GM19324 (cell line): ENCODE measurements at regions not wholly inside any gene's neighbourhood (a gene's known extent, or its start where the extent isn't known, plus 50 kb on each side); places are given as distances from the start of the nearest gene placed in this dataset.
"Not testable (repeated sequence)": the region's sequence is repeated elsewhere in the genome, so short reads cannot be mapped to it uniquely, and the experiment has no call there.

Experiments used
- ATAC-seq: cut with Tn5 transposase; IDR thresholded peaks from one replicate; pipeline ENCODE4 v1.9.1; 2021; ENCODE audit warnings: mild to moderate bottlenecking, moderate library complexity; ENCODE audit not compliant: unreplicated experiment, low FRiP score

DNA sequence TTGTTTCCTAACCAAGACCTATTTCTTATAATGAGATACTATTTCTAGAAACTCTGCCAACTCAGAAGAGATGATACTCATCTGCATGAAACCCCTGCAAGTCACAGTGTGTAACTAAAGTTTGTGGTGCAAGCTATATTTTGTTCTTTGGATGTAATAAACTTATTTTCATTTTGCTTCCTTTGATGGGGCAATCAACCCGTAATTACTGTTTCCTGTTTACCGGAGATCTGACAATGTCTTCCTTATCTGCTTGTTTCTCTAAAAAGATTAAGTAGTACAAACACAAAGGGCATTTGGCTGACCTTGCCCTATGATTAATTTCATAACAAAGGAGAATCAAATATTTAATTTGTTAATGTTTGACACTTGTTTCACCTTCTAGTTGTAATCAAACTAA lies 846.6 kb upstream of the ANO3 start:
- no peak for ATAC-seq

DNA sequence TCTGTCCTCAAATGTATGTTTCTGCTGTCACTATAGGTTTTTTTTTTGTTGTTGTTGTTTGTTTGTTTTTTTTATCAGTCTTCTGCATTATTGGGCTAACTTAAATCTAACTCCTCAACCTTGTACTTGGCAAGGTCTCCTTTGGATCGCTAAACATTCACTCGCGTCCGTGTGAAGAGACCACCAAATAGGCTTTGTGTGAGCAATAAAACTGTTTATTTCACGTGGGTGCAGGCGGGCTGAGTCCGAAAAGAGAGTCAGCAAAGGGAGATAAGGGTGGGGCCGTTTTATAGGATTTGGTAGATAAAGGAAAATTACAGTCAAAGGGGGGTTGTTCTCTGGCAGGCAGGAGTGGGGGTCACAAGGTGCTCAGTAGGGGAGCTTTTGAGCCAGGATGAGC lies 845.6 kb upstream of the ANO3 start:
- not testable (repeated sequence) for ATAC-seq

DNA sequence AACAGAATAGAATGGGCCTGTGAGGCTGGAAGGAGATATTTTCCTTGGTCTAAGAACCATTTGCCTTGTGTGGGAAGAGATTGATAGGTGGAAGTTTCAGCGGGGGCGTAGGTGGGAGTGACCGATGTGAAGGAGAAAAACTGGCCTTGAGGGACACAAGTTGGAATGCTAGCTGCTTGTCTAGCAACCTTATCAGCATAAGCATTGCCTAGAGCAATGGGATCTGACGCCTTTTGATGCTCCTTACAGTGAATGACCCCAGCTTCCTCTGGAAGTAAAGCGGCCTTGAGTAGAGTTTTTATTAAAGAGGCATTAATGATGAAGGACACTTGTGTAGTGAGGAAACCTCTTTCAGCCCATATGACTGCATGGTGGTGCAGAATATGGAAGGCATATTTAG lies 843.8 kb upstream of the ANO3 start:
- not testable (repeated sequence) for ATAC-seq

DNA sequence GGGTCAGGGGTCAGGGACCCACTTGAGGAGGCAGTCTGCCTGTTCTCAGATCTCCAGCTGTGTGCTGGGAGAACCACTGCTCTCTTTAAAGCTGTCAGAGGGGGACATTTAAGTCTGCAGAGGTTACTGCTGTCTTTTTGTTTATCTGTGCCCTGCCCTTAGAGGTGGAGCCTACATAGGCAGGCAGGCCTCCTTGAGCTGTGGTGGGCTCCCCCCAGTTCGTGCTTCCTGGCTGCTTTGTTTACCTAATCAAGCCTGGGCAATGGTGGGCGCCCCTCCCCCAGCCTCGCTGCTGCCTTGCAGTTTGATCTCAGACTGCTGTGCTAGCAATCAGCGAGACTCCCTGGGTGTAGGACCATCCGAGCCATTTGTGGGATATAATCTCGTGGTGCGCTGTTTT lies 830.5 kb upstream of the ANO3 start:
- not testable (repeated sequence) for ATAC-seq

DNA sequence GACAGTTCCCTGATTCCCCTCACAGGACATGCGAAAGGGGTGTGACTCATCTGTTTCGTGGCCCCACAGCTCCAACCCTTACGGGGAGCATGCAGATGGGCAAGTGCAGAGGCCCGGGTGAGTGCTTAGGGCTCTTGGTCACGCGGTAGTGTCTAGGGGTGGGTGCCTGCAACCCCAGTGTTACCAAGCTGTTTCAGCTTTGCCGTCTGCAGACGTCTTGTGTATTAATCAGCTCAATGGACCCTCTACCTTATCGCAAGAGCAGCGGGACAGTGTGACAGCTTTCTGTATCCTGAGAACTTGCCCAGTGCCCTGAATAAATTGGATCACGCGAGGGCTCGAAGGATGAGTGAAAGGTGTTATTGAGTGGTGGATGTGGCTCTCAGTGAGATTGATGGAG lies 816.4 kb upstream of the ANO3 start:
- ATAC-seq: no peak

DNA sequence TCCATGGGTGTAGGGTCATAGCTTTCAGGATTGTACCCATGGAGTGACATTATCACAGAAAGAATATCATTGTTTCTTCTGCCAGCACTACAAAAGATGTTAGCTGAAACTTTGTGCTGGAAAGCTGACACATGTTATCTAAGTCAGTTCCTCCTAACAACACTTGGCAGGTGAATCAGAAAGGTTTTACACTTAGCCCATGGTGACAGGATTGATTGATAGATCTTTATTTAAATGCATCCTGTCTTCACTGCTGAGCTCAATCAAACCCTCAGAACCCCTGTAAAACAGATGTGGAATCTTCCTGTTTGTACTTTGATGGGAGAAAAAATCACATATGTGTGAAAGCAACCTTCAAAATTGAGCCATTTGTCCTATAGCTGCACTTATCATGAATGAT lies 811.5 kb upstream of the ANO3 start:
- no peak for ATAC-seq

DNA sequence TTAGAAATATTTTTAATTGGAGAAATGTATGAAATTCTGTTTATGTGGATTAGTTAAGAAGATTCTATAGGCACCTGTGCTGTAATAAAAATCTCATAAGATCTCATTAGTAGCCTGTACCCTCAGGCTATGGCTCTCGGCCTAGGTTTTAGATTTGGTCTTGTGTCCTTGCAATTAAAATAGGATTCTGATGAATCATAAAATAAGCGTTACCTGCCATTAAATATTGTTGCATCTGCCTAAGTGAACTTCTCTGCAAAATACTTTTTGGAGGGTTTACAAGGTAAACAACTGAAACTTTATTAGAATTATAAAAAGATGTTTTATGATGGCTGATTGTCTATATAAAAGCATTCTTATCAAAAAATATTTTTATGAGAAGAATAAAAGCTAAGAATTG lies 804.1 kb upstream of the ANO3 start:
- ATAC-seq: no peak

DNA sequence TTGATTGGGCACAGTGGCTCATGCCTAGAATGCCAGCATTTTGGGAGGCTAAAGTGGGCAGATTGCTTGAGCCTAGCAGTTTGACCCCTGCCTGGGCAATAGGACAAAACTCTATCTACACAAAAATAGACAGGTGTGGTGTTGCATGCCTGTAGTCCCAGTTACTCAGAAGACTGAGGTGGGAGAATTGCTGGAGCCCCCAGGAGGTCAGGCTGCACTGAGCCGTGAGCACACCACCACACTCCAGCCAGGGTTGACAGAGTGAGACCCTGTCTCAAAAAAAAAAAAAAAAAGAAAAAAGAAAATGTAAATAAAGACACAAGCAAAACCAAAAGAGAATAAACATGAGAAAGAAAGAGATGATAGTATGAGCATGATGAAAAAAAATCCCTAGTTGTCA lies 802.4 kb upstream of the ANO3 start:
- ATAC-seq: no peak

DNA sequence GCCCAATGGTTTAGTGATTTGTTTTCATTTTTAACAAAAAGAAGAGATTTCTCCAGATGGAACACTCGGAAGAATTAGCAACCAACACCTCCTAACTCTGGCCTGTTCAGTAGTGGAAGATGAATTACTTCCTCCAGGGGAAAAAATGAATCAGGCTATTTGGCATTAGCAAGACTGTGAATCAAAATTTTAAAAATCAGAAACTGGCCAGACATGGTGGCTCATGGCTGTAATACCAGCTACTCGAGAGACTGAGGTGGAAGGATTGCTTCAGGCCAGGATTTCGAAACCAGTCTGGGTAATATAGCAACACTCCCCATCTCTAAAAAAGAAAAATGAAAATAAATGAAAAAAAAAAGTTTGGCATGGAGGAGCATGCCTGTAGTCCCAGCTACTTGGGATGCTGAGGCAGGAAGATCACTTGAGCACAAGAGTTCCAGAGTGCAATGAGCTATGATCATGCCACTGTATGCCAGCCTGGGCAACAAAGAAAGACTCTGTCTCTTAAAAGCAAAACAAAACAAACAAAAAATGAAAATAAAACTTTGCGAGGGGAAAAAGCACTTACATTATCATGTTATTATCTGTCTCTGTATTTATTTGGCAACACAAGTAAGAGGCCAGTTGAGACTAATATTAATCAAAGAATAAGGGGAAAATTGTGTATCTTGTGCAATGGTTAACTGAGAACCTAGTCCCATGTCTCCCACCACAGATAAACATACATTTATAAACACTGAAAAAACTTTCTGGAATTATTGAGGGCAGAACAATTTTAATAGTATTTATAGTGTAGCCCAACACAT lies 796.3 kb upstream of the ANO3 start:
- ATAC-seq: no peak

DNA sequence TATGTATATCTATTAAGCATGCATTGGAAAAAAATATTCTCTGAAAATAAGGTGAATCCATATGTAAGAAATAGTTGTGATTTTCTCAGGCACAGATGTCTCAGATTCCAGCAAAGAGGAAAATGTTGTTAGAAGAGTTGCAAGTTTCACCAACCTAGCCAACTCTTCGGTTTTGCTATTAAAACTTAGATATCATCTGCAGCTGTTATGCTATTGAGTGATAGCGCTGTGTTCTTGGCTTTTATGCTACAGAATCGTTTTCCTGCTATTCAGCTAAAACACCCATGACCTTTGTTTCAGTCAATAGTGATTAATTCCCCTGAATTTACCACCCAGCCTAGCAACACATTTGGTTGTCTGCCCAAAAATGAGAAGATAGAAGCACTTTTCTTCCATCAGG lies 795.6 kb upstream of the ANO3 start:
- ATAC-seq: no peak

DNA sequence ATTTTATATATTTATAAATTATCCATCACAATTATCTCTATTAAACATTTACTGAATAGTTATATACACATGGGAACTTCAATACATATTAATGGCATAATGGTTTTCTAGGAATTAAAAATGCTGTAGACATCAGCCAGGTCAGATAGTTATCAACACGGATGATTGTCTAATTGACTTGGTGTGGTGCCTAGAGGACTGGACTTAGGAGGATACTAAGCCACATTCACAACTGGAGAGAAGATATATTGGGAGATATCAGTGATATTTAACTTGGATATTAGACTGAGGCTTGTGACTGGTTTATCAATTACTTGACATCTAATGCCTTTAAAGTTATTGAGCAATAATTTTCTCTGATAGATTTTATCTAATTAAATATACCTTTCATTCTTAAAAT lies 794.5 kb upstream of the ANO3 start:
- no peak for ATAC-seq

DNA sequence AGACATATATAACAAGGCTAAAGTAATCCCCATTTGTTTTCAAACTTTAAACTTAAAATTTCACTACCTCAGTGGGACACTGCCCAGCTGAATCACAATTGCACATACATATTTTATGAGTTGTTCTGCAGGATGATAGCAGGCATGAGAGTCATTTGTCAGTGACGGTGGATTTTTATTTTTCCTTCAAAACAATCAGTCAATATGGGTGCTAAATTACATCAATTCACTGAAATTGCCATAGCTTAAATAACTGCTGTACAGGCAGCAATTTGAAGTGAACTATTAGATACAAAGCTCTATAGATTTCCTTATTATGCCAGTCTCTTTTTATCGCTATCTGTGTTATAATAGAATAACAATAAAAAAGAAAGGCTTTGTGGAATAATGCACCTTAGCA lies 784.6 kb upstream of the ANO3 start:
- ATAC-seq: no peak

DNA sequence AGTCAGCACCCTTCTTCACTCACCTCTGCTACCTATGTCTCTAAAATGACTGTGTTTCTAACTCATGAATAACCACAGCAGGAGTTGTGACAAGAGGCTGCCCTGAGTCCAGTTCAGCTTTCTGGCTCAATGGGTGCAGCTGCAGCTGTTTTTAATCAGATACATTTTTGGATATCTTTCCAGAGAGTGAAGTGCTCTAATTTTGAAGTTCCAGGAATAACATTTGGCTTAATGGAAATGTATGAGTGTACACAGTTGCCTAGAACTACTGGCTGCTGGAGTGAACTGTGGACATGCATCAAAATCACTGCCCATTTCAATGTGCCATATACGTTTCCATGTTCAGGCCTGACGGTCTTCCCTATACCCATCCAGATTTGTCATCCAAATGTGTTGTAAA lies 769.5 kb upstream of the ANO3 start:
- ATAC-seq: no peak

DNA sequence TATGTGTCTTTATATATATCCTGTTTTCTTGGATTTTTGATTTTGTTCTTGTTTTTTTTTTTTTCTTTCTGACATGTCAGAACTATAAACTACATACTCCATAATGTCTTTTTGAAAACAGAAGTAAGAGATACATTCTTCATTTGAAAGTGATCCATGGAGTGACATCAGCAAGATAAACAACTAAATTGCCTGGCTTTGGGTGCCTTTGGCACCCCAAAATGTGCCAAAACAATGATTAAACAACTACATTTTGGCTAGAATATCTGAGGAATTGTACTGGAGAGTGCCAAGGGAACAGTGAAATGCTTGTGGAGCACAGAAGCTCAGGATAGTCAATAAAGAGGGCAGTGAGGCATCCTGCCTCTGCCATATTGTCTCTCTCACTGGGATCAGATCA lies 766.1 kb upstream of the ANO3 start:
- no peak for ATAC-seq

DNA sequence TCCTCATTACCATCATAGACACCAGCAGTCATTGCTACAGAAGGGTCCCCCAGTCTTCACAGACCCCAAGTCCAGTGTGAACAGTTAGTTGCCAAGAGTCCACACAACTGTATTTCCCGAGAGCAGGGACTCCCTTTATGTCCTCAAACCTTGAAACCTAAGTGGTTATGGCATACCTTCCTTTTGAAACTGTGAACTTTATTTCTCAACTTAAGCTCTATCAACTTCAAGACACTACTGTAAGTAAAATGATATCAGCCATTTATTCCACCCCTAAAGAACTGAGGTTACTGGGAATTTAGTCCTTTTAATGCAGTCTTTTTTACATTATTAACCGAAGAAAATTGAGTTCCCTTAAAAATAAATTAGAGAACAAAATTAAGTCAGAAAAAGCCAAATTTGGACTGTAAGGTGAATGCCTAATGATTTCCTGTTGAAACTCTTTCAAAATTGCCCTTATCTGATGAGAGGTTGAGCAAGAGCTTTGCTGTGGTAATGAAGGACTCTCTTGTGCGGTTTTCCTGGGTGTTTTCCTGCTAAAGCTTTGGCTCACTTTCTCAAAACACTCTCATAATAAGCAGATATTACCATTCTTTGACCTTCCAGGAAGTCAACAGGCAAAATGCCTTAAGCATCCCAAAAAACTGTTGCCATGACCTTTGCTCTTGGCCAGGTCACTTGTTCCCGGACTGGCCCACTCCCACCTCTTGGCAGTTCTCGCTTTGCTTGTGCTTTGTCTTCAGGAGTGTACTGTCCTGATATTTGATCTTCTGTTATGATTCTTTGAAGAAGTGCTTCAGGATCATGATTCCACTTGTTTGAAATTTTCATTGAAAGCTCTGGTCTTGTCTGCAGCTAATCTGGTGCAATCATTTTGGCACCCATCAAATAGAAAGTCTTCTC lies 765.4 kb upstream of the ANO3 start:
- no peak for ATAC-seq

DNA sequence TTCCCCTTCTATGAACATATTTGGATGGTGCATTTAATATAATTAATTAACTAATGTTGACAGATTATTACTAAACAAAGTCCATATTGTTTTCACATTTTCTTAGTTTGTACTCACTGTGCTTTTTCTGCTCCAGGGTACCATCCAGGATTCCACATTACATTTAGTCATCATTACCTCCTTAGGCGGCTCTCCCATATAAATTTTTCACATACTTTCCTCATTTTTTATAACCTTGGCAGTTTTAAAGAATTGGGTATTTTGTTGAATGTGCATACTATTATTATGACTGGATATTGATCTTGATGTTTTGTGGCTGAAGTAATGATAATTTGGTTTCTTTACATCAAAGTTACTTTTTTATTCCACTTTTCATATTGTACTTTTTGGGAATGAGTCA lies 755.6 kb upstream of the ANO3 start:
- no peak for ATAC-seq

DNA sequence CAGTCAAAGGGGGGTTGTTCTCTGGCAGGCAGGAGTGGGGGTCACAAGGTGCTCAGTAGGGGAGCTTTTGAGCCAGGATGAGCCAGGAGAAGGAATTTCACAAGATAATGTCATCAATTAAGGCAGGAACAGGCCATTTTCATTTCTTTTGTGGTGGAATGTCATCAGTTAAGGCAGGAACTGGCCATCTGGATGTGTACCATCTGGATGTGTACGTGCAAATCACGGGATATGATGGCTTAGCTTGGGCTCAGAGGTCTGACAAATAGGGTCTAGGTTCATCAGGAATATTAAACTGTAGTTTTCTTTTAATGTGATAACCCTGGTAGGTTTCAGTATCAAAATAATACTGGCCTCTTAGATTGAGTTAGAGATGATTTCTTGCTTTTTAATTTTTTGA lies 752.4 kb upstream of the ANO3 start:
- not testable (repeated sequence) for ATAC-seq

DNA sequence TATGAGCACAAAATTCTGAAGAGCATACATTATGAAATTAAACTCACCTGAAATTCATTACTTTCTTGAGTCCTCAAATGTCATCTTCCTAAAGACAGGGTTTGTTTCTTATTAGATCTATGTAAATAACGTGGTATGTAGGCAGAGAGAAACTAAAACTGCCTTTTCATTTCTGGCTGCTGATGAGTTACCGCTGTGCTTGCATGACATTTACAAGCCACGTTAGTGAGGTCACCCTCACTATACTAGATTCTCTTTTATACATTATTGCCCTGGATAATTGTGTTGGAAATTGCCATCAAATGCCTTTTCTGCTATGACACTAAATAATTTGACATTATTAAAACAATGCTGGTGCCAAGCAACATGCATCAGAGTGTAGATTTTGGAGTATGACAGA lies 748.3 kb upstream of the ANO3 start:
- ATAC-seq: no peak

DNA sequence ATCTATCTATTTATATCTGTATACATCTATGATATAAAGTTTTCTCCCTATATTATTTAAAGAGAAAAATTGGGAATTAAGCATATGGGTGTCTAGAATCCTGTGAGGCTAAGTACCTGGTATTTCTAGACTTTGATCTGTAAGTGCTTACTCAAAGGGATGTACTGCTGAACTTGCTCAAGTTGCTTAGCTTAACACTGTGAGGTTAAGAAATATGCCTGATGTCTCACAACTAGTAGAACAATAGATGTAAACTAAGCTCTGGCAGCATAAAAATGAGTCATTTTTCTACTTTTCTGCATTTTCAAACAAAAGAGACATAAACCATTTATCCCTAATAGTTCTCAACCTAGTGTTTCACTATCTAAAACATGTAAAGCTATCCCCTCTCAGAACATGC lies 744.4 kb upstream of the ANO3 start:
- no peak for ATAC-seq

DNA sequence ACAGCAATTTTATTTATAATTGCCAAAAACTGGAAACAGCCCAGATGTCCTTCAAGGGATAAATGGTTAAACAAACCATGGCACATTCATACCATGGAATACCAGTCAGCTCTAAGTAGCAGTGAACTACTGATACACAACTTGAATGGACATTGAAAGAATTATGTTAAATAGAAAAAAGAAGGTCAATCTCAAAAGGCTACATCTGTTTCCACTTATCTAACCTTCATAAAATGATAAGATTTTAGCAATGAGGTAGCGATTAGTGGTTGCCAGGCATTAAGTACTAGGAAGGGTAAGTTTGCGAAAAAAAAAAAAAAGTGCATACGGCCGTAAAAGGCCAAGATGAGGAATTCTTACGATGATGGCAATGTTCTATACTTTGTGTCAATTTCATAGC lies 738.7 kb upstream of the ANO3 start:
- ATAC-seq: no peak

DNA sequence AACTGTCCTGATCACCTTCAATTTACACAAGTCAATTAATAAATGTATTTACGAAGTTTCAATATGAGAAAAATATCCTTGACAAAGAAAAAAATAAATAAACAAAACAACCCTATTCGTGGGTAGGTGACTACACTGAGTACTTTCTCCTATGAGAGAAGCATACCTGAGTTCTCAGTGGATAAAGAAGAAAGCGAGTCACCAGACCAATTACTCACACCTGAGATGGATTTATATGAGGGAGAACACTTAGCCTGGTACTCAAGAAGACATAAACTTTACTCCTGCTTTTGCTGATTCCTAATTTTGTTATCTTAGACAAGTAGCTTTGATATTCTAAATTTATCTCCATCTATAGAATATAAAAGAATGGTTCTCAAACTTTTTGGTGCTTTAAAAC lies 735.2 kb upstream of the ANO3 start:
- ATAC-seq: no peak

DNA sequence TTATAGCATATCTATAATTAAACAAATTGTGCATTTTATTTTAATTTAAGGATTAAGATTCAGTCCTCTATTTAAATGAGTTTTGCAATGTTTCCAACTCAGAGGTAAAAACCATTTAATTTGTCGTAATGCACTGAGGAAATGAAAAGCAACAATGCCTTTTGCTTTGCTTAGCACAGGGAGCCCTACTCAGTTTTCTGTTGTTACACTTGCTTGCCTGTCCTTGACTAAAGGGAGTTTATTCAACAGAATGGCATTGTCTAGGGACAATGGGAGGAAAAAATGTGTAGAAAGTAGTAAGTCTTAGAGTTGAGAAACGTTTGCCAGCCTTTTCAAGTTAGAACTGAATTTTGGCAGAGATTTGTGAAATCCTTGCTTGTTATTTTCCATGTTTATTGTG lies 734.2 kb upstream of the ANO3 start:
- no peak for ATAC-seq
